H9 (cell line): ENCODE measurements at regions not wholly inside any gene's neighbourhood (a gene's known extent, or its start where the extent isn't known, plus 50 kb on each side); places are given as distances from the start of the nearest gene placed in this dataset.

Experiments
- DNase-seq: peaks from one replicate; pipeline ENCODE4 v3.0.0-alpha.2; 2017
- H2AFZ ChIP-seq: one replicate; pipeline ENCODE4 v1.6.1; 2013; ENCODE audit warnings: mild to moderate bottlenecking, low read length, control low read depth, moderate library complexity
- H2AK5ac ChIP-seq: 2 replicates; pipeline ENCODE4 v1.6.1; 2013; ENCODE audit warnings: low read length, control low read depth, mixed read lengths; ENCODE audit not compliant: insufficient read length
- H2BK120ac ChIP-seq: one replicate; pipeline ENCODE4 v1.6.1; 2013; ENCODE audit warnings: low read depth, mild to moderate bottlenecking, low read length, control low read depth, inconsistent platforms; ENCODE audit not compliant: poor library complexity, severe bottlenecking
- H2BK12ac ChIP-seq: 2 replicates; pipeline ENCODE4 v1.6.1; 2013; ENCODE audit warnings: low read length, control low read depth, mixed read lengths, low read depth; ENCODE audit not compliant: insufficient read length
- H2BK15ac ChIP-seq: 2 replicates; pipeline ENCODE4 v1.6.1; 2013; ENCODE audit warnings: low read depth, low read length, control low read depth
- H2BK20ac ChIP-seq: one replicate; pipeline ENCODE4 v1.6.1; 2013; ENCODE audit warnings: low read depth, mild to moderate bottlenecking, low read length, control low read depth, inconsistent platforms; ENCODE audit not compliant: poor library complexity, severe bottlenecking
- H2BK5ac ChIP-seq: 2 replicates; pipeline ENCODE4 v1.6.1; 2013; ENCODE audit warnings: low read length, control low read depth, mixed read lengths; ENCODE audit not compliant: insufficient read length
- H3K14ac ChIP-seq: 2 replicates; pipeline ENCODE4 v1.6.1; 2013; ENCODE audit warnings: low read length, control low read depth; ENCODE audit not compliant: insufficient read depth
- H3K18ac ChIP-seq: 2 replicates; pipeline ENCODE4 v1.6.1; 2013; ENCODE audit warnings: low read depth, mild to moderate bottlenecking, mixed read lengths, low read length, control low read depth; ENCODE audit not compliant: insufficient read length
- H3K23ac ChIP-seq: 2 replicates; pipeline ENCODE4 v1.6.1; 2013; ENCODE audit warnings: low read length, control low read depth, mixed read lengths, low read depth; ENCODE audit not compliant: insufficient read length
- H3K23me2 ChIP-seq: 2 replicates; pipeline ENCODE4 v1.6.1; 2013; ENCODE audit warnings: low read depth, mild to moderate bottlenecking, mixed read lengths, low read length, control low read depth; ENCODE audit not compliant: insufficient read length, poor library complexity, severe bottlenecking
- H3K27ac ChIP-seq: 2 replicates; pipeline ENCODE4 v1.5.1; 2013; ENCODE audit warnings: low read length, control low read depth, mixed read lengths, low read depth; ENCODE audit not compliant: insufficient read length
- H3K27me3 ChIP-seq: 2 replicates; pipeline ENCODE4 v1.6.1; 2013; ENCODE audit warnings: low read length, control low read depth, inconsistent platforms; ENCODE audit not compliant: insufficient read depth
- H3K4ac ChIP-seq: 2 replicates; pipeline ENCODE4 v1.6.1; 2013; ENCODE audit warnings: low read depth, mild to moderate bottlenecking, control low read depth, inconsistent platforms, low read length, moderate library complexity
- H3K4me1 ChIP-seq: 2 replicates; pipeline ENCODE4 v1.6.1; 2013; ENCODE audit warnings: low read length, control low read depth, inconsistent platforms; ENCODE audit not compliant: insufficient read depth
- H3K4me2 ChIP-seq: 2 replicates; pipeline ENCODE4 v1.6.1; 2013; ENCODE audit warnings: low read length, control low read depth, mixed read lengths; ENCODE audit not compliant: insufficient read length, insufficient read depth
- H3K56ac ChIP-seq: 2 replicates; pipeline ENCODE4 v1.6.1; 2013; ENCODE audit warnings: low read depth, mild to moderate bottlenecking, mixed read lengths, low read length, control low read depth; ENCODE audit not compliant: insufficient read length
- H3K79me1 ChIP-seq: 2 replicates; pipeline ENCODE4 v1.6.1; 2013; ENCODE audit warnings: low read depth, mild to moderate bottlenecking, moderate library complexity, low read length, control low read depth, inconsistent platforms; ENCODE audit not compliant: insufficient read depth, poor library complexity, severe bottlenecking
- H3K79me2 ChIP-seq: 2 replicates; pipeline ENCODE4 v1.6.1; 2013; ENCODE audit warnings: low read length, control low read depth, inconsistent platforms; ENCODE audit not compliant: insufficient read depth
- H3K9ac ChIP-seq: 2 replicates; pipeline ENCODE4 v1.6.1; 2013; ENCODE audit warnings: low read length, control low read depth, mixed read lengths; ENCODE audit not compliant: insufficient read length; ENCODE audit errors: extremely low read depth
- H3K9me3 ChIP-seq: one replicate; pipeline ENCODE4 v1.6.1; 2013; ENCODE audit warnings: low read depth, low read length, inconsistent platforms; ENCODE audit not compliant: control insufficient read depth
- H3T11ph ChIP-seq: one replicate; pipeline ENCODE4 v1.6.1; 2013; ENCODE audit warnings: mild to moderate bottlenecking, low read length, control low read depth, inconsistent platforms
- H4K20me1 ChIP-seq: one replicate; pipeline ENCODE4 v1.6.1; 2013; ENCODE audit not compliant: control insufficient read depth, insufficient read length, insufficient read depth
- H4K5ac ChIP-seq: 2 replicates; pipeline ENCODE4 v1.6.1; 2013; ENCODE audit warnings: low read depth, mild to moderate bottlenecking, mixed read lengths, low read length, control low read depth; ENCODE audit not compliant: insufficient read length
- H4K8ac ChIP-seq: replicated peaks from 2 replicates; pipeline ENCODE4 v1.6.1; 2013; ENCODE audit warnings: low read length, control low read depth, mixed read lengths, low read depth; ENCODE audit not compliant: insufficient read length
- H4K91ac ChIP-seq: 2 replicates; pipeline ENCODE4 v1.6.1; 2013; ENCODE audit warnings: low read depth, mild to moderate bottlenecking, moderate library complexity, mixed read lengths, low read length, control low read depth; ENCODE audit not compliant: insufficient read length
- H3K27ac Mint-ChIP-seq, 3 experiments: 2 replicates in 2 of 3; 3 replicates in 1 of 3; pipeline ENCODE4 v1.8.0; 2020 to 2021; ENCODE audit warnings: mixed read lengths in 3 of 3, mild to moderate bottlenecking in 1 of 3, moderate library complexity in 1 of 3
- H3K27me3 Mint-ChIP-seq: 2 replicates; pipeline ENCODE4 v1.8.0; 2021; ENCODE audit warnings: low read depth, mild to moderate bottlenecking, moderate library complexity, mixed read lengths
- H3K36me3 Mint-ChIP-seq, 3 experiments: 2 replicates in 2 of 3; 3 replicates in 1 of 3; pipeline ENCODE4 v1.8.0; 2020 to 2021; ENCODE audit warnings: low read depth in 3 of 3, mixed read lengths in 3 of 3; ENCODE audit not compliant: insufficient read depth in 1 of 3
- H3K4me1 Mint-ChIP-seq, 2 experiments: 2 replicates each; pipeline ENCODE4 v1.8.0; 2020; ENCODE audit warnings: mixed read lengths in 2 of 2
- H3K4me3 Mint-ChIP-seq, 2 experiments: 2 replicates in 1 of 2; 3 replicates in 1 of 2; pipeline ENCODE4 v1.8.0; 2020 to 2021; ENCODE audit warnings: mild to moderate bottlenecking in 2 of 2, mixed read lengths in 2 of 2, moderate library complexity in 1 of 2
- H3K9me3 Mint-ChIP-seq, 2 experiments: 2 replicates in 1 of 2; 3 replicates in 1 of 2; pipeline ENCODE4 v1.8.0; 2020; ENCODE audit warnings: mild to moderate bottlenecking in 2 of 2, mixed read lengths in 2 of 2, moderate library complexity in 1 of 2
- CTCF ChIP-seq: fragments of 200-600 bp; sonication (generic); conservative IDR thresholded peaks from 3 replicates; pipeline ENCODE4 v1.8.0; 2021; ENCODE audit warnings: antibody characterized with exemption, mild to moderate bottlenecking
- WGBS: extraction: QIAGEN DNeasy Blood & Tissue Kit; methylation state at CpG from one replicate; pipeline ENCODE4 v1.1.7; 2013; ENCODE audit warnings: missing lambda C conversion rate, low lambda C conversion rate, mixed read lengths; ENCODE audit not compliant: insufficient read length; ENCODE audit errors: extremely low coverage; 5-methylcytosine and 5-hydroxymethylcytosine counted together

GRCh38 chr11:27830206-27830605 is 130.0 kb upstream of the BDNF start:
- Histone ChIP-seq H3K27ac (no peak overlapping the region), H3K23ac (no peak overlapping the region), H3K23me2 (no peaks in the 10 kb centered on the region), H2BK20ac (no peak overlapping the region), H3K4ac (no peak overlapping the region), H2BK5ac (no peak overlapping the region), H2AK5ac (no peak overlapping the region), H3T11ph (no peak overlapping the region), H3K79me1 (no peaks in the 10 kb centered on the region), H3K14ac (no peak overlapping the region), H2BK12ac (no peak overlapping the region), H2BK15ac (no peak overlapping the region), H3K9me3 (no peaks in the 10 kb centered on the region), H4K8ac (no peak overlapping the region), H3K56ac (no peak overlapping the region), H4K20me1 (no peaks in the 10 kb centered on the region), H2AFZ (no peak overlapping the region), H3K4me2 (no peak overlapping the region), H4K5ac (no peak overlapping the region), H3K79me2 (no peaks in the 10 kb centered on the region), H3K18ac (no peak overlapping the region), H3K4me1 (no peaks in the 10 kb centered on the region), H3K27me3 (no peaks in the 10 kb centered on the region), H3K9ac (no peak overlapping the region), H4K91ac (no peak overlapping the region), H2BK120ac (no peak overlapping the region)
- DNase-seq, result no peak
- H3K27ac Mint-ChIP-seq, result 0 out of 7 replicates have a peak overlapping the region, but pooled peaks of 1 of the 3 experiments have one; percentile 63
- TF ChIP-seq CTCF, result no peak
- H3K36me3 Mint-ChIP-seq, result no peaks in the 10 kb centered on the region
- WGBS, result no CpG with 5 or more reads among the region's 3 CpGs
- no peak overlapping the region for H3K4me3 Mint-ChIP-seq
- no peaks in the 10 kb centered on the region for H3K27me3 Mint-ChIP-seq
- H3K4me1 Mint-ChIP-seq, result no peaks in the 10 kb centered on the region
- H3K9me3 Mint-ChIP-seq, result no peaks in the 10 kb centered on the region; a peak in 2 of 5 replicates
